ENCODE measurements at regions not wholly inside any gene's neighbourhood (a gene's known extent, or its start where the extent isn't known, plus 50 kb on each side); places are given as distances from the start of the nearest gene placed in this dataset.

DNA sequence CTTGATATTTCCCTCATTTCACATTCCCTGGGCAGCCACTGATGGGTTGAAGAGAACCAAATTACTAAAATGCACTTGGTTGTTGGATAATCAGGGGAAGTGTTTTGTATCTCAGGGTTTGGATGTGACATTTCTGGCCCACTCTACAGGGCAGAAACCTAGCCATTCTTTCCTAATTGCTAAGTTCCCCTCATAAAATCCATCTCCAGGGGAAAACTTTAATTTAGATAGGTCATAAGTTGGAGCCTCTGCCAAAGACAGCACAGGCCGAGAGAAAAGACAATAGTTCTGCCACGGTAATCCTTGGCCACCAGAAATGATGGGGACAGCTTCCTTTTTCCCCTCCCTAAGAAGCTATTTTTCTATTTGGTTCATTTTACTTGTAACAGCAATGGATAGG lies 192.7 kb upstream of the C1QTNF7 start:
- TF ChIP-seq EZH2phosphoT487 (conservative IDR thresholded peaks at IDR 0.05; ENCODE audit: low read length) (no peak), CTCF (IDR thresholded peaks at IDR 0.05; ENCODE audit: insufficient read depth, low read length, poor library complexity, severe bottlenecking) (no peak)
- Histone ChIP-seq H3K9me2 (replicated peaks; ENCODE audit: insufficient read depth, low read length) (no peaks in the 10 kb centered on the region), H3K36me3 (ENCODE audit: low read length) (no peaks in the 10 kb centered on the region), H4K20me1 (ENCODE audit: low read depth, low read length) (no peaks in the 10 kb centered on the region), H3K79me2 (ENCODE audit: insufficient read depth, low read length) (no peaks in the 10 kb centered on the region), H3K4me2 (ENCODE audit: low read depth, low read length, poor library complexity, severe bottlenecking) (no peak overlapping the region), H3K9ac (ENCODE audit: low read length) (no peak overlapping the region), H3K9me3 (ENCODE audit: insufficient read depth, low read length) (no peaks in the 10 kb centered on the region), H2AFZ (ENCODE audit: low read depth, low read length, severe bottlenecking) (no peak overlapping the region), H3K4me3 (ENCODE audit: insufficient read depth, low read length, poor library complexity, severe bottlenecking) (no peak overlapping the region), H3K27me3 (ENCODE audit: low read length) (no peaks in the 10 kb centered on the region), H3K27ac (ENCODE audit: low read depth, low read length) (no peak overlapping the region), H3F3A (ENCODE audit: insufficient read depth) (no peaks in the 10 kb centered on the region)

- Histone ChIP-seq H3K9me2 (replicated peaks; ENCODE audit: insufficient read depth, low read length) (no peaks in the 10 kb centered on the region), H3K4me2 (ENCODE audit: low read depth, low read length, poor library complexity, severe bottlenecking) (no peak overlapping the region), H3K27ac (ENCODE audit: low read depth, low read length) (no peak overlapping the region), H3K9ac (ENCODE audit: low read length) (no peak overlapping the region), H3K4me3 (ENCODE audit: insufficient read depth, low read length, poor library complexity, severe bottlenecking) (no peak overlapping the region), H3K79me2 (ENCODE audit: insufficient read depth, low read length) (no peaks in the 10 kb centered on the region), H3K9me3 (ENCODE audit: insufficient read depth, low read length) (no peaks in the 10 kb centered on the region), H3K36me3 (ENCODE audit: low read length) (no peaks in the 10 kb centered on the region), H3F3A (ENCODE audit: insufficient read depth) (no peaks in the 10 kb centered on the region), H3K27me3 (ENCODE audit: low read length) (no peaks in the 10 kb centered on the region), H4K20me1 (ENCODE audit: low read depth, low read length) (no peaks in the 10 kb centered on the region), H2AFZ (ENCODE audit: low read depth, low read length, severe bottlenecking) (no peak overlapping the region)
- TF ChIP-seq CTCF (IDR thresholded peaks at IDR 0.05; ENCODE audit: insufficient read depth, low read length, poor library complexity, severe bottlenecking) (no peak), EZH2phosphoT487 (conservative IDR thresholded peaks at IDR 0.05; ENCODE audit: low read length) (no peak)
These were observed 190.1 kb upstream of the C1QTNF7 start for GRCh38 chr4:15237648-15238230.

GRCh38 chr4:15238720-15239119 lies 189.1 kb upstream of the C1QTNF7 start:
- H4K20me1 ChIP-seq (ENCODE audit: low read depth, low read length), result no peaks in the 10 kb centered on the region
- TF ChIP-seq EZH2phosphoT487 (conservative IDR thresholded peaks at IDR 0.05; ENCODE audit: low read length) (no peak), CTCF (IDR thresholded peaks at IDR 0.05; ENCODE audit: insufficient read depth, low read length, poor library complexity, severe bottlenecking) (peak; percentile 52)
- no peaks in the 10 kb centered on the region for H3K9me2 ChIP-seq (replicated peaks; ENCODE audit: insufficient read depth, low read length)
- H3K4me2 ChIP-seq (ENCODE audit: low read depth, low read length, poor library complexity, severe bottlenecking), result no peak overlapping the region
- H3K27me3 ChIP-seq (ENCODE audit: low read length), result no peaks in the 10 kb centered on the region
- H3K27ac ChIP-seq (ENCODE audit: low read depth, low read length), result no peak overlapping the region
- no peaks in the 10 kb centered on the region for H3K79me2 ChIP-seq (ENCODE audit: insufficient read depth, low read length)
- H3F3A ChIP-seq (ENCODE audit: insufficient read depth), result no peaks in the 10 kb centered on the region
- no peaks in the 10 kb centered on the region for H3K36me3 ChIP-seq (ENCODE audit: low read length)
- H2AFZ ChIP-seq (ENCODE audit: low read depth, low read length, severe bottlenecking), result no peak overlapping the region
- no peak overlapping the region for H3K4me3 ChIP-seq (ENCODE audit: insufficient read depth, low read length, poor library complexity, severe bottlenecking)
- H3K9me3 ChIP-seq (ENCODE audit: insufficient read depth, low read length), result no peaks in the 10 kb centered on the region
- H3K9ac ChIP-seq (ENCODE audit: low read length), result no peak overlapping the region

Measured in SU-DHL-6 (cell line).